Hepatic stellate cell (primary cell): ENCODE measurements at regions not wholly inside any gene's neighbourhood (a gene's known extent, or its start where the extent isn't known, plus 50 kb on each side); places are given as distances from the start of the nearest gene placed in this dataset.
"Not testable (repeated sequence)": the region's sequence is repeated elsewhere in the genome, so short reads cannot be mapped to it uniquely, and the experiment has no call there.

ENCODE experiments used
- DNase-seq: peaks from one replicate; pipeline ENCODE4 v3.0.0; 2011; ENCODE audit warnings: low spot score

- no peak for DNase-seq
Measured at GRCh38 chrX:130552444-130553073, 150.8 kb downstream of the RBMX2 start.

GRCh38 chrX:130555341-130555740 lies 153.6 kb downstream of the RBMX2 start:
- DNase-seq, result no peak

- DNase-seq, result no peak
Measured at GRCh38 chrX:130555757-130556156, 154.0 kb downstream of the RBMX2 start.

GRCh38 chrX:130556951-130557350 lies 155.2 kb downstream of the RBMX2 start:
- DNase-seq, result no peak

DNA sequence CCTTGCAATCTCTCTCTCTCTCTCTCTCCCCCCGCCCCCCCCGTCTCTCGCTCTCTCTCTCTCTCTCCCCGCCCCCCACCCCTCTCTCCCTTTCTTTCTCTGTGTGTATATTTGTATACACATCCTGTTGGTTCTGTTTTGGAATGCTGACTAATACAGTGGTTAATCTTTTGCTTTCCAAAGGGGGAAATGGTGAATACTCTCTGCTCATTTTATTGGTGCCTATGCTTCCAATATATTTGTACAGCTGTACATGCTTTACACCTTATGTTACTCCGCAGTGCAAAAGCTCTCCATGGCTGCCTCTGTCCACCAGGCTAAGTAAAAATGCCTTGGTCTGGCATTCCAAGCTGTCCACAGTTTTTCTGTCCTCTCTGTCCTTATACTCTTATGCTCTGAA lies 158.8 kb downstream of the RBMX2 start:
- no peak for DNase-seq

- no peak for DNase-seq
Measured at GRCh38 chrX:130561930-130562329, 160.1 kb downstream of the RBMX2 start.

DNA sequence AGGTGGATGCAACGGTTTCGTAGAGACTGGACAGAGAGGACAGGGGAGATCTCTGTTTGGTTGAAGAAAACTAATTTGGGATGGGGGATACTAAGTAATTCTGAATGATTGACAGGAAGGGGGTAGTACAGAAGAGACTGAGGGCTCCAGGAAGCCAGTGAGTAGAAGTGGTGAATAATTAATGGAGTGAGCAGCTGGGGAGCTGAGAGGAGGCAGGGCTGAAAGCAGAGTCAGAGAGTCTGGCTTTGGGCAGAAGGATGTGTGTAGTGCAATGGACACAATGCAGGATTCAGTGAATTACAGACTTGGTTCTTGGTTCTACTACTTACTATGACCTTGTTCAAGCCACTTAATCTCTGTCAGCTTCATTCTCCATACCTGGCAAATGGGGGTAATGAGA lies 161.7 kb downstream of the RBMX2 start:
- no peak for DNase-seq

- no peak for DNase-seq
Measured at GRCh38 chrX:130566028-130566683, 164.4 kb downstream of the RBMX2 start.

- not testable (repeated sequence) for DNase-seq
Measured at GRCh38 chrX:130573030-130573429, 171.2 kb downstream of the RBMX2 start.
